HepG2 (cell line): ENCODE measurements at regions not wholly inside any gene's neighbourhood (a gene's known extent, or its start where the extent isn't known, plus 50 kb on each side); places are given as distances from the start of the nearest gene placed in this dataset.

Source experiments
- ATAC-seq: fragments of 200-7000 bp; cut with Tn5 transposase; 3 replicates; pipeline ENCODE4 v1.9.1; 2020; ENCODE audit warnings: mild to moderate bottlenecking, moderate library complexity
- BruUV-seq: library from RNA; stranded (reverse); fragments of 400-500 nt; replicated peaks from 2 replicates; lab custom pipeline; 2021; lab: Mats Ljungman, UMichigan
- CTCF ChIA-PET: fragments of 300-600 bp; formaldehyde crosslinking; extraction: SDS; loops from one replicate; lab custom pipeline; 2021; ENCODE audit warnings: low total read pairs, inconsistent platforms, low intra/inter-chr PET ratio; lab: Yijun Ruan, JAX
- POLR2A ChIA-PET: fragments of 350-600 bp; sonication (Branson Sonifier 250); formaldehyde crosslinking; loops from one replicate; lab custom pipeline; 2020; ENCODE audit warnings: antibody characterized with exemption, inconsistent platforms; lab: Yijun Ruan, JAX
- DNase-seq: peaks from one replicate; pipeline ENCODE4 v3.0.0-alpha.2; 2015; ENCODE audit warnings: low spot score
- FAIRE-seq: peaks from 3 replicates; lab custom pipeline; 2011; peaks lifted over from hg19 to GRCh38; lab: Jason Lieb, UNC
- H2AFZ ChIP-seq: one replicate; pipeline ENCODE4 v1.6.1; 2011; ENCODE audit warnings: low read length, inconsistent platforms
- H3K27ac ChIP-seq: fragments of 300-600 bp; 3 replicates; pipeline ENCODE4 v1.8.0; 2011; ENCODE audit warnings: mixed run types, mild to moderate bottlenecking, mixed read lengths, low read length, inconsistent platforms; ENCODE audit not compliant: insufficient read depth; ENCODE audit errors: extremely low read length
- H3K27me3 ChIP-seq, 2 experiments: fragments of 200-600 bp in 1 of 2; 2 replicates in 1 of 2; 3 replicates in 1 of 2; pipeline versions ENCODE4 v1.6.0 to v1.8.0; 2011; ENCODE audit warnings: low read length in 2 of 2, mild to moderate bottlenecking in 2 of 2, moderate library complexity in 2 of 2, inconsistent platforms in 1 of 2; ENCODE audit not compliant: insufficient read depth in 2 of 2, control insufficient read depth in 1 of 2
- H3K36me3 ChIP-seq, 2 experiments: fragments of 200-600 bp in 1 of 2; replicated peaks in 1 of 2; 2 replicates in 1 of 2; 3 replicates in 1 of 2; pipeline versions ENCODE4 v1.5.1 to v1.8.0; 2011; ENCODE audit warnings: low read length in 2 of 2, inconsistent platforms in 1 of 2; ENCODE audit not compliant: insufficient read depth in 2 of 2, control insufficient read depth in 1 of 2
- H3K4me1 ChIP-seq: 2 replicates; pipeline ENCODE4 v1.5.1; 2012; ENCODE audit warnings: low read length, inconsistent platforms; ENCODE audit not compliant: insufficient read depth
- H3K4me2 ChIP-seq: 2 replicates; pipeline ENCODE4 v1.6.0; 2011; ENCODE audit warnings: low read depth, low read length, inconsistent platforms
- H3K4me3 ChIP-seq, 3 experiments: fragments of 200-600 bp in 1 of 3; sonication (generic), shearing (Covaris generic) in 1 of 3; replicated peaks in 1 of 3; 2 replicates each; pipeline ENCODE4 v1.5.1; 2011 to 2016; ENCODE audit warnings: low read length in 3 of 3, inconsistent platforms in 2 of 3, low read depth in 2 of 3, mild to moderate bottlenecking in 2 of 3, control low read depth in 1 of 3, mixed read lengths in 1 of 3; ENCODE audit not compliant: insufficient read depth in 1 of 3
- H3K79me2 ChIP-seq: one replicate; pipeline ENCODE4 v1.6.1; 2011; ENCODE audit warnings: low read length, inconsistent platforms; ENCODE audit not compliant: insufficient read depth
- H3K9ac ChIP-seq: 2 replicates; pipeline ENCODE4 v1.6.0; 2011; ENCODE audit warnings: mild to moderate bottlenecking, low read depth, low read length, inconsistent platforms; ENCODE audit not compliant: insufficient read depth
- H3K9me3 ChIP-seq: 2 replicates; pipeline ENCODE4 v1.5.1; 2012; ENCODE audit warnings: mild to moderate bottlenecking, low read length
- H4K20me1 ChIP-seq: 2 replicates; pipeline ENCODE4 v1.6.0; 2011; ENCODE audit warnings: inconsistent platforms, mild to moderate bottlenecking, low read length, moderate library complexity; ENCODE audit not compliant: insufficient read depth
- HDAC2 ChIP-seq: sonication (generic); formaldehyde crosslinking; IDR thresholded peaks from 2 replicates; pipeline ENCODE4 v1.4.0; 2020; ENCODE audit warnings: missing genetic modification reagents
- SAFB2 ChIP-seq: sonication (generic); formaldehyde crosslinking; IDR thresholded peaks from 2 replicates; pipeline ENCODE4 v1.5.1; 2020; ENCODE audit warnings: missing genetic modification reagents, low read depth, mild to moderate bottlenecking, borderline replicate concordance
- ZNF160 ChIP-seq: sonication (generic); formaldehyde crosslinking; IDR thresholded peaks from 2 replicates; pipeline ENCODE4 v1.8.0; 2022; ENCODE audit warnings: mild to moderate bottlenecking, inconsistent platforms, missing genetic modification reagents
- ZNF260 ChIP-seq: sonication (generic); formaldehyde crosslinking; IDR thresholded peaks from 2 replicates; pipeline ENCODE4 v1.4.0; 2020; ENCODE audit warnings: missing genetic modification reagents, low read depth, mild to moderate bottlenecking, borderline replicate concordance
- ZNF660 ChIP-seq: sonication (generic); formaldehyde crosslinking; IDR thresholded peaks from 2 replicates; pipeline ENCODE4 v1.5.1; 2020; ENCODE audit warnings: mild to moderate bottlenecking, low read depth, missing genetic modification reagents, borderline replicate concordance
- ZSCAN21 ChIP-seq: sonication (generic); formaldehyde crosslinking; IDR thresholded peaks from 2 replicates; pipeline ENCODE4 v1.8.0; 2022; ENCODE audit warnings: mild to moderate bottlenecking, missing genetic modification reagents, moderate library complexity, borderline replicate concordance
- WGBS: methylation state at CpG from one replicate; pipeline ENCODE4 v1.1.6; 2017; ENCODE audit warnings: low lambda C conversion rate; 5-methylcytosine and 5-hydroxymethylcytosine counted together
- in situ Hi-C: cut with HindIII; loops from 2 replicates; pipeline ENCODE4 v1.10.0; 2017; ENCODE audit warnings: low pct_unique_long_range_greater_than_20kb; ENCODE audit not compliant: extremely low pct_ligation_motif_present
- intact Hi-C: fragments of 100-400 bp; cut with micrococcal nuclease; formaldehyde crosslinking; loops from one replicate; pipeline ENCODE4 v1.10.0; 2022; ENCODE audit not compliant: unreplicated experiment
- TF ChIP-seq, protein P1 (sequence below): sonication (generic); formaldehyde crosslinking; IDR thresholded peaks from 2 replicates; pipeline ENCODE4 v1.5.1; 2020; ENCODE audit warnings: missing genetic modification reagents, mild to moderate bottlenecking, borderline replicate concordance
- TF ChIP-seq, protein P2 (sequence below): sonication (generic); formaldehyde crosslinking; IDR thresholded peaks from 2 replicates; pipeline ENCODE4 v1.4.0; 2020; ENCODE audit warnings: missing genetic modification reagents; ENCODE audit errors: not compliant biosample characterization

- CTCF ChIA-PET, result no interaction called here
- no peak for FAIRE-seq
- H3K4me3 ChIP-seq, result no peak overlapping the region
- peaks cover 0 to 9% of the 10 kb centered on the region in 2 experiments; a peak in 3 of 5 replicates for H3K27me3 ChIP-seq
- in situ Hi-C loops, result no loop called here
- no peak for ATAC-seq
- no peak overlapping the region for H3K27ac ChIP-seq
- no peak for TF ChIP-seq ZNF260 (CRISPR knock-in tag)
- no peak for TF ChIP-seq SAFB2 (CRISPR knock-in tag)
- no peak for TF ChIP-seq ZNF160
- no peaks in the 10 kb centered on the region for H3K9me3 ChIP-seq
- no peak for DNase-seq
- H3K9ac ChIP-seq, result no peak overlapping the region
- H2AFZ ChIP-seq, result no peak overlapping the region
- no peaks in the 10 kb centered on the region for H4K20me1 ChIP-seq
- no TSS peak for BruUV-seq
- H3K4me1 ChIP-seq, result peaks cover 4% of the 10 kb centered on the region; the same call in 1 of the 2 replicates
- POLR2A ChIA-PET, result no interaction called here
- H3K79me2 ChIP-seq, result no peaks in the 10 kb centered on the region
- H3K36me3 ChIP-seq, result no peaks in the 10 kb centered on the region
- intact Hi-C loops, result no loop called here
- no peak overlapping the region for H3K4me2 ChIP-seq
- 60% methylated on average over 16 of the region's 26 CpGs for WGBS
Measured at GRCh38 chr1:48089356-48089891, 92.2 kb upstream of the TRABD2B start.

- no peak overlapping the region for H3K4me2 ChIP-seq
- H3K36me3 ChIP-seq, result no peaks in the 10 kb centered on the region
- 13% methylated on average over 4 of the region's 4 CpGs for WGBS
- no peak overlapping the region for H2AFZ ChIP-seq
- H3K9ac ChIP-seq, result no peak overlapping the region
- H3K27ac ChIP-seq, result no peak overlapping the region
- H3K4me3 ChIP-seq, result no peak overlapping the region
- TF ChIP-seq, protein P1, sequence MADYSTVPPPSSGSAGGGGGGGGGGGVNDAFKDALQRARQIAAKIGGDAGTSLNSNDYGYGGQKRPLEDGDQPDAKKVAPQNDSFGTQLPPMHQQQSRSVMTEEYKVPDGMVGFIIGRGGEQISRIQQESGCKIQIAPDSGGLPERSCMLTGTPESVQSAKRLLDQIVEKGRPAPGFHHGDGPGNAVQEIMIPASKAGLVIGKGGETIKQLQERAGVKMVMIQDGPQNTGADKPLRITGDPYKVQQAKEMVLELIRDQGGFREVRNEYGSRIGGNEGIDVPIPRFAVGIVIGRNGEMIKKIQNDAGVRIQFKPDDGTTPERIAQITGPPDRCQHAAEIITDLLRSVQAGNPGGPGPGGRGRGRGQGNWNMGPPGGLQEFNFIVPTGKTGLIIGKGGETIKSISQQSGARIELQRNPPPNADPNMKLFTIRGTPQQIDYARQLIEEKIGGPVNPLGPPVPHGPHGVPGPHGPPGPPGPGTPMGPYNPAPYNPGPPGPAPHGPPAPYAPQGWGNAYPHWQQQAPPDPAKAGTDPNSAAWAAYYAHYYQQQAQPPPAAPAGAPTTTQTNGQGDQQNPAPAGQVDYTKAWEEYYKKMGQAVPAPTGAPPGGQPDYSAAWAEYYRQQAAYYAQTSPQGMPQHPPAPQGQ (CRISPR knock-in tag), result no peak
- TF ChIP-seq ZNF660 (CRISPR knock-in tag) (no peak), ZSCAN21 (CRISPR knock-in tag) (no peak), HDAC2 (CRISPR knock-in tag) (no peak)
- TF ChIP-seq, protein P2, sequence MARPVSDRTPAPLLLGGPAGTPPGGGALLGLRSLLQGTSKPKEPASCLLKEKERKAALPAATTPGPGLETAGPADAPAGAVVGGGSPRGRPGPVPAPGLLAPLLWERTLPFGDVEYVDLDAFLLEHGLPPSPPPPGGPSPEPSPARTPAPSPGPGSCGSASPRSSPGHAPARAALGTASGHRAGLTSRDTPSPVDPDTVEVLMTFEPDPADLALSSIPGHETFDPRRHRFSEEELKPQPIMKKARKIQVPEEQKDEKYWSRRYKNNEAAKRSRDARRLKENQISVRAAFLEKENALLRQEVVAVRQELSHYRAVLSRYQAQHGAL (CRISPR knock-in tag), result no peak
- no peaks in the 10 kb centered on the region for H4K20me1 ChIP-seq
- CTCF ChIA-PET, result no interaction called here
- FAIRE-seq, result no peak
- no peaks in the 10 kb centered on the region for H3K4me1 ChIP-seq
- ATAC-seq, result no peak
- POLR2A ChIA-PET, result no interaction called here
- intact Hi-C loops, result no loop called here
- no peaks in the 10 kb centered on the region for H3K9me3 ChIP-seq
- BruUV-seq, result no TSS peak
- in situ Hi-C loops, result no loop called here
- no peaks in the 10 kb centered on the region for H3K79me2 ChIP-seq
- no peak for DNase-seq
- H3K27me3 ChIP-seq, result no peaks in the 10 kb centered on the region
Measured at GRCh38 chr1:48084826-48085225, 87.6 kb upstream of the TRABD2B start.
